HEK293T (cell line): ENCODE measurements at regions not wholly inside any gene's neighbourhood (a gene's known extent, or its start where the extent isn't known, plus 50 kb on each side); places are given as distances from the start of the nearest gene placed in this dataset.

Experiments
- ELF4 ChIP-seq: fragments of 450-650 bp; IDR thresholded peaks from 2 replicates; pipeline ENCODE4 v1.6.1; 2017; ENCODE audit warnings: antibody characterized with exemption
- FOXK2 ChIP-seq: fragments of 450-650 bp; IDR thresholded peaks from 2 replicates; pipeline ENCODE4 v1.6.1; 2016; ENCODE audit warnings: mild to moderate bottlenecking
- NFRKB ChIP-seq: fragments of 450-650 bp; IDR thresholded peaks from 2 replicates; pipeline ENCODE4 v1.6.1; 2016; ENCODE audit warnings: mild to moderate bottlenecking, moderate library complexity
- SP1 ChIP-seq: fragments of 450-650 bp; IDR thresholded peaks from 2 replicates; pipeline ENCODE4 v1.6.1; 2017
- SUZ12 ChIP-seq: fragments of 450-650 bp; IDR thresholded peaks from 2 replicates; pipeline ENCODE4 v1.6.1; 2016; ENCODE audit warnings: mild to moderate bottlenecking
- TARDBP ChIP-seq: fragments of 450-650 bp; IDR thresholded peaks from 2 replicates; pipeline ENCODE4 v1.6.1; 2016

- TF ChIP-seq SUZ12: no peak
- no peak for TF ChIP-seq FOXK2
- TF ChIP-seq TARDBP: no peak
- no peak for TF ChIP-seq NFRKB
- TF ChIP-seq SP1: no peak
- TF ChIP-seq ELF4: no peak
Observed at GRCh38 chr4:3385711-3386420, 55.9 kb upstream of the HGFAC start.
